BLaER1 treated with 17β-estradiol and CSF1 and Interleukin-3, amounts not matched to agents 10 nM and 100 nM (cell line): ENCODE measurements at regions not wholly inside any gene's neighbourhood (a gene's known extent, or its start where the extent isn't known, plus 50 kb on each side); places are given as distances from the start of the nearest gene placed in this dataset.
"Not testable (repeated sequence)": the region's sequence is repeated elsewhere in the genome, so short reads cannot be mapped to it uniquely, and the experiment has no call there.

ENCODE experiments used
- H3K27ac ChIP-seq, 11 experiments: shearing (Covaris generic); formaldehyde crosslinking; 2 replicates each; pipeline ENCODE4 v1.8.1; 2022
- H3K27me3 ChIP-seq, 11 experiments: shearing (Covaris generic); formaldehyde crosslinking; 2 replicates each; pipeline ENCODE4 v1.8.1; 2022
- H3K36me3 ChIP-seq, 11 experiments: shearing (Covaris generic); formaldehyde crosslinking; 2 replicates each; pipeline ENCODE4 v1.8.1; 2022
- H3K4me1 ChIP-seq, 10 experiments: shearing (Covaris generic); formaldehyde crosslinking; 2 replicates each; pipeline ENCODE4 v1.8.1; 2022
- H3K4me2 ChIP-seq, 11 experiments: shearing (Covaris generic); formaldehyde crosslinking; 2 replicates each; pipeline ENCODE4 v1.8.1; 2022
- H3K4me3 ChIP-seq, 10 experiments: shearing (Covaris generic); formaldehyde crosslinking; 2 replicates each; pipeline ENCODE4 v1.8.1; 2022
- H3K9ac ChIP-seq, 11 experiments: shearing (Covaris generic); formaldehyde crosslinking; 2 replicates each; pipeline ENCODE4 v1.8.1; 2022
- H3K9me3 ChIP-seq, 11 experiments: shearing (Covaris generic); formaldehyde crosslinking; replicated peaks in 1 of 11; 2 replicates each; pipeline ENCODE4 v1.8.1; 2022
- H4K20me1 ChIP-seq, 11 experiments: shearing (Covaris generic); formaldehyde crosslinking; 2 replicates each; pipeline ENCODE4 v1.8.1; 2022
- Cebpa-rat ChIP-seq, 11 experiments: shearing (Covaris generic); IDR thresholded peaks; 2 replicates each; pipeline ENCODE4 v1.8.1; 2022

DNA sequence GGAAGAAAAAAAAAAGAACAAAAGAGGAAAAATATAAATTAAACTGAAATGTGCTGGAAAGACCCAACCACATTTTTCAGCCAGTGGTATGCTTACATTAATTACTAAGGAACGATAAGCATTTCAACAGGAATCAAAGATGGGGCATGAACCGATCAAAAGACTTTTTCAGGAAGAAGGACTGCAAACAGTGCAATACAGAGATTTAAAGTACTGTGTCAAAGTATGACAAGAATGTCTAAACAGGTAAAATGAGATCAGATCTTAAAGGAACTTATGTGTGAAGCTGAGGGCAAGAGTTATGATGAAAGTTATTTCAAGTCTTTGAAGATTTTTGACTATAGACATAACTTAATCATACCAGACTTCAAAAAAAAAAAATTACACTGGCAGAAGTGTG is 1761.8 kb downstream of the SLITRK5 start:
- H3K27me3 ChIP-seq: no peaks in the 10 kb centered on the region
- H4K20me1 ChIP-seq: no peaks in the 10 kb centered on the region
- no peak overlapping the region for H3K4me3 ChIP-seq
- no peak overlapping the region for H3K4me2 ChIP-seq
- no peak overlapping the region for H3K27ac ChIP-seq
- no peaks in the 10 kb centered on the region for H3K4me1 ChIP-seq
- H3K9ac ChIP-seq: no peak overlapping the region
- H3K9me3 ChIP-seq: peaks cover 0 to 4% (median 0%) of the 10 kb centered on the region in 11 experiments; a peak in 1 of 22 replicates
- H3K36me3 ChIP-seq: no peaks in the 10 kb centered on the region
- no peak for TF ChIP-seq Cebpa-rat (IDR thresholded peaks at IDR 0.05)

DNA sequence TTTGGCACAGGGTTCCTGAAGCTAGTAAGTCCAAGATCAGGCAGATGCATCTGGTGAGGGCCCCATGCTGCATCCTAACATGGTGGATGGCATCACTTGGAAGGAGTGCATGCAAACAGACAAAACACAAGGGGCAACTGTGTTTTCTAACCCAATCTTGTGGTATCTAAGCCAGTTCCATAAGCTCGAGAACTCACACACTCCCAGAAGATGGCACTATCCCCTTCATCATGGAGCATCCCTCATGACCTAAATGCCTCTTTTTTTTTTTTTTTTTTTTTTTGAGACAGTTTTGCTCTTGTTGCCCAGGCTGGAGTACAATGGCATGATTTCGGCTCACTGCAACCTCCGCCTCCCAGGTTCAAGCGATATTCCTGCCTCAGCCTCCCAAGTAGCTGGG is 1763.5 kb downstream of the SLITRK5 start:
- not testable (repeated sequence) for H4K20me1 ChIP-seq, H3K27ac ChIP-seq, H3K4me2 ChIP-seq, H3K9me3 ChIP-seq, H3K36me3 ChIP-seq, H3K9ac ChIP-seq, H3K4me1 ChIP-seq, H3K27me3 ChIP-seq, H3K4me3 ChIP-seq

DNA sequence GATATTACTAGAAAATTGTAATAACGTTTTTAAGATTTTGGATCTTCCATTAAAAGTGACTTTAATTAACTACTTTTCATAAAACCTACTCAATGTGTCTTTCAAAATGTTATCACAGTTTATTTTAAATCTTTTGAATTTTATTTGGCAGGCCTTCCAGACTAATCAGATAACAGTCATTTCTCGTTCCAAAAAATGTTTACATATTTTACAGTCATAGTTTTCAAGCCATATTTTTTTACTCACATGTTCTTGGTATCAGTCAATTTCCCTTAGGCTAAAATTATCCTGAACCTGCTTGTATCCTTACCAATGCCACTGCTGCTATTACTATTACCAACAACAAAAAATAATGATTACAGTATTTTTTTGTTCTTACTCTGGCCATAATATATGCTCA is 1783.5 kb downstream of the SLITRK5 start:
- H3K27ac ChIP-seq: no peak overlapping the region
- no peaks in the 10 kb centered on the region for H4K20me1 ChIP-seq
- H3K9me3 ChIP-seq: no peaks in the 10 kb centered on the region
- no peaks in the 10 kb centered on the region for H3K36me3 ChIP-seq
- H3K4me3 ChIP-seq: no peak overlapping the region
- no peak overlapping the region for H3K9ac ChIP-seq
- no peak overlapping the region for H3K4me2 ChIP-seq
- no peak for TF ChIP-seq Cebpa-rat (IDR thresholded peaks at IDR 0.05)
- H3K4me1 ChIP-seq: no peaks in the 10 kb centered on the region
- no peaks in the 10 kb centered on the region for H3K27me3 ChIP-seq

DNA sequence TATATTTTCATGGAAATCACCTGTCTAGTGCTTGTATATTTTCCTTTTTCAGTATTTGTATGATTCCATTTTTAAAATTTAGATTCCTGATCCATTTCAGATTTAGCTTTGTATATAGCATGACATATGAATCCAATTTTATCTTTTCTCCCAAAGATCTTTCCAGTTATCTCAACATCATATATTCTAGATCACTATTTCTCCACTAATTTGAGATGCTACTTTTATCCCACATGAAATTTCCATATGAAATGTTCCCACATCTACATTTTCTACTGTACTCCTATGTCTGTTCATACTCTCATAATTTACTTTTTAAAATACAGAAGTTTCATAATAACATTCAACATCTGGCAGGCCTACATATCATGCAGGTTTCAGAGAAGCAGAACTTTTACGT is 1784.1 kb downstream of the SLITRK5 start:
- Histone ChIP-seq H3K4me2 (no peak overlapping the region), H4K20me1 (no peaks in the 10 kb centered on the region), H3K36me3 (no peaks in the 10 kb centered on the region), H3K27ac (no peak overlapping the region), H3K4me3 (no peak overlapping the region), H3K9ac (no peak overlapping the region), H3K4me1 (no peaks in the 10 kb centered on the region), H3K9me3 (no peaks in the 10 kb centered on the region), H3K27me3 (no peaks in the 10 kb centered on the region)
- no peak for TF ChIP-seq Cebpa-rat (IDR thresholded peaks at IDR 0.05)

DNA sequence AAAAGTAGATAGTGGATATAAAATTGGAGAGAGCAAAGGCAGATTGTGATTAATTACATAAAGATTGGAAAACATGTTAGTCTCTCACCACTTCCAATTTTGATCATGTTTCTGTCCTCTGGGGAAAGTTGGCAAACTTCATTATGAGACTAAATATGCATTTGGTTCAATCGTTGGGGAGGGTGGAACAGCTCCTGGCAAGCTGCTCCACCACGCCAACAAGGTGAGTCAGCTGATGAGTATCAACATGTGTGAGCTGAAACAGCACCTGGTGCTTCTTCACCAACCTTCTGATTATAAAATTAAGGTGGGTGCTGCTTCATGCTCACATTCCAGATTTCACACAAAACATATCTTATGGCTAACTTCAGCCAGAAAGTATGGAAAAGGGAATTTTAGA is 1784.6 kb downstream of the SLITRK5 start:
- no peak for TF ChIP-seq Cebpa-rat (IDR thresholded peaks at IDR 0.05)
- Histone ChIP-seq H3K4me1 (no peaks in the 10 kb centered on the region), H4K20me1 (no peaks in the 10 kb centered on the region), H3K4me2 (no peak overlapping the region), H3K4me3 (no peak overlapping the region), H3K9ac (no peak overlapping the region), H3K36me3 (no peaks in the 10 kb centered on the region), H3K27me3 (no peaks in the 10 kb centered on the region), H3K9me3 (no peaks in the 10 kb centered on the region), H3K27ac (no peak overlapping the region)

DNA sequence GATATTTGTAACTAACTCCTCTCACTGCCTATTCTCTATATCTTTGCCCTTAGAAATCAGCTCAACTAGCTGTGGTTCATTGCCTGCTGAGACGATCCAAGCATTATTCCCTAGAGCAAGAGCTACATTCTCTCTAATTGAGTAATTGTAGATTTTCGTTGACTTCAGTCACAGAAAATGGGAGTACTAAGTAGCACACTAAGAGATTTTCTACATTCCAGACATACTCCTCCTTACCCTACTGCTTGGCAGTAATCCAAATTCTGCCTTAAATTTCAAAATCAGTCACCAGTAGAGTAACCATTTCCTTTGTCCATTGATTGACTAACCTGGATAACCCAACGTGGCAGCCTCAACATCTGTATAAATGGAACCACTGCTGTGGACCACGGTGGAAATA is 1786.8 kb downstream of the SLITRK5 start:
- H3K36me3 ChIP-seq: no peaks in the 10 kb centered on the region
- no peaks in the 10 kb centered on the region for H3K4me1 ChIP-seq
- H3K4me2 ChIP-seq: no peak overlapping the region
- no peaks in the 10 kb centered on the region for H3K9me3 ChIP-seq
- H4K20me1 ChIP-seq: no peaks in the 10 kb centered on the region
- no peak overlapping the region for H3K9ac ChIP-seq
- TF ChIP-seq Cebpa-rat (IDR thresholded peaks at IDR 0.05): no peak
- H3K4me3 ChIP-seq: no peak overlapping the region
- no peak overlapping the region for H3K27ac ChIP-seq
- no peaks in the 10 kb centered on the region for H3K27me3 ChIP-seq

DNA sequence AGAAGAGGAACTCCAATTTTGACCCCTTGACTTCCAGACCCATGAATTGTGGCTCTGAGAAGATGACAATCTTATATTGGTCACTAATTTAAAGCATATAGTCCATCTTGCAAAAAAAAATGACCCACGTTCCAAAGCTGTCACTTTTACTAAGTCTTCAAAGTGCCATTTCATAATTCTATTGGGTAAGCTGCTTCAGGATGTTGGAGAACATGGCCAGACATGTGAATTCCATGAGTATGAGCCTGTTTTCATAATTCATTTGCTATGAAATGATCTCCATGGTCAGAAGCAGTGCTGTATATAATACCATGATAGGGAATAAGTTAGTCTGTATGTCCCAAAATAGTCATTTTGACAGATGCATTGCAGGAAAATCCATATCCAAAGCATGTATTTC is 1787.3 kb downstream of the SLITRK5 start:
- Histone ChIP-seq H3K4me3 (no peak overlapping the region), H3K4me1 (no peaks in the 10 kb centered on the region), H3K9ac (no peak overlapping the region), H3K27ac (no peak overlapping the region), H3K9me3 (no peaks in the 10 kb centered on the region), H3K27me3 (no peaks in the 10 kb centered on the region), H3K4me2 (no peak overlapping the region), H4K20me1 (no peaks in the 10 kb centered on the region), H3K36me3 (no peaks in the 10 kb centered on the region)
- no peak for TF ChIP-seq Cebpa-rat (IDR thresholded peaks at IDR 0.05)

DNA sequence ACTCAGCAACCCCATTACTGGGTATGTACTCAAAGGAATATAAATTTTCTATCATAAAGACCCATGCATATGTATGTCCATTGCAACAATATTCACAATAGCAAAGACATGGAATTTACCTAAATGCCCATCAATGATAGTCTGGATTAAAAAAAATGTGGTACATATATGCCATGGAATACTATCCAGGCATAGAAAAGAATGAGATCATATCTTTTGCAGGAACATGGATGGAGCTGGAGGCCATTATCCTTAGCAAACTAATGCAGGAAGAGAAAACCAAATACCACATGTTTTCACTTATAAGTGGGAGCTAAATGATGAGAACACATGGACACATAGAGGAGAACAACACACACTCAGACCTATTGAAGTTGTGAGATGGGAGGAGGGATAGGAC is 1789.7 kb downstream of the SLITRK5 start:
- not testable (repeated sequence) for H3K4me2 ChIP-seq, H3K9ac ChIP-seq, H3K4me3 ChIP-seq, H3K27ac ChIP-seq, H4K20me1 ChIP-seq, H3K9me3 ChIP-seq, H3K27me3 ChIP-seq, H3K36me3 ChIP-seq, H3K4me1 ChIP-seq

DNA sequence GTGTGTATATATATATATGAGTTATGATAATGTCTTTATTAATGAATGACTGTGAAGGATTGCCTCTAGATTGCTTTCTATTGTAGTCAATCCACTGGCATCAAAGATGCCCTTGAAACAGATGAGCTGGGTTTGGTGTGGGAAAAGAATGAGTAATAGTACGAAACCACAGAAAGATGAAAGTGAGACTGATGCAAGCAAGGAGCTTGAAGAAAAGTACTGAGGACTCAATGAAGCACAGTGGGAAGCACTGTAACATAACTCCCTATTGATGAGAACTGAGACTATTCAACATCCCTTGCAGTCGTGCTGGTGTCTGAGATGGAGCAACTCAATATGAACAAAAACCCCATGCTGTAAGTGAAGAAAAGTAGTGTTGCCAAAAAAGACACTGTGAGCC is 1794.2 kb downstream of the SLITRK5 start:
- Histone ChIP-seq H3K4me1 (no peaks in the 10 kb centered on the region), H3K36me3 (no peaks in the 10 kb centered on the region), H3K9me3 (no peaks in the 10 kb centered on the region), H3K27me3 (no peaks in the 10 kb centered on the region), H3K27ac (no peak overlapping the region), H3K4me2 (no peak overlapping the region), H3K9ac (no peak overlapping the region), H3K4me3 (no peak overlapping the region), H4K20me1 (no peaks in the 10 kb centered on the region)
- no peak for TF ChIP-seq Cebpa-rat (IDR thresholded peaks at IDR 0.05)

DNA sequence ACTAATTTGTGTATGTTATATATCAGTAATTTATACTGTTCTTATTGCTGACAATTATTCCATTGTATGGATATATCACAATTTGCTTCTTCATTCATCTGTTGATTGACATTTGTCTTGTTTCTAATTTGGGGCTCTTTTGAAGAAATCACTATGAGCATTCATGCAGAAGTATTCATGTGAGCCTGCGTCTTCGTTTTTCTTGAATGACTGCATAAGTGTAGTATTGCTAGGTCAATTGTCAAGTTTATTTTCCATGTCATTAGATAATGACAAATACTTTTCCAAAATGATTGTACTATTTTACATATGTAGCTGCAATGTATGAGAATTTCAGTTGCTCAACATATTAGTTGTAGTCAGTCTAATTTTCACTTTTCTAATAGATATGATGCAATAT is 1796.9 kb downstream of the SLITRK5 start:
- H3K27me3 ChIP-seq: no peaks in the 10 kb centered on the region
- H3K9ac ChIP-seq: no peak overlapping the region
- H3K27ac ChIP-seq: no peak overlapping the region
- no peaks in the 10 kb centered on the region for H4K20me1 ChIP-seq
- no peaks in the 10 kb centered on the region for H3K36me3 ChIP-seq
- no peak overlapping the region for H3K4me3 ChIP-seq
- no peak overlapping the region for H3K4me2 ChIP-seq
- no peaks in the 10 kb centered on the region for H3K4me1 ChIP-seq
- H3K9me3 ChIP-seq: no peaks in the 10 kb centered on the region
- TF ChIP-seq Cebpa-rat (IDR thresholded peaks at IDR 0.05): no peak

DNA sequence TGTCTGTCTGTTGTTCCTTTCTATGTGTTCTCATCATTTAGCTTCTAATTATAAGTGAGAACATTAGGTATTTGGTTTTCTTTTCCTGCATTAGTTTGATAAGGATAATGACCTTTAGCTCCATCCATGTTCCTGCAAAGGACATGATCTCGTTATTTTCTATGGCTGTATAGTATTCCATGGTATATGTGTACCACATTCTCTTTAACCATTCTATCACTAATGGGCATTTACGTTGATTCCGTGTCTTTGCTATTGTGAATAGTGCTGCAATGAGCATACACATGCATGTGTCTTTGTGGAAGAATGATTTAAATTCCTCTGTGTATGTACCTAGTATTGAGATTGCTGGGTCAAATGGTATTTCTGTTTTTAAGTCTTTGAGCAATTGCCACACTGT is 1799.7 kb downstream of the SLITRK5 start:
- H3K9ac ChIP-seq: no peak overlapping the region
- H3K36me3 ChIP-seq: no peaks in the 10 kb centered on the region
- H3K27ac ChIP-seq: no peak overlapping the region
- peaks cover 7 to 25% (median 16%) of the 10 kb centered on the region in 11 experiments; a peak in 16 of 22 replicates for H3K9me3 ChIP-seq
- H3K4me1 ChIP-seq: no peaks in the 10 kb centered on the region
- no peaks in the 10 kb centered on the region for H3K27me3 ChIP-seq
- no peak for TF ChIP-seq Cebpa-rat (IDR thresholded peaks at IDR 0.05)
- H3K4me3 ChIP-seq: no peak overlapping the region
- no peak overlapping the region for H3K4me2 ChIP-seq
- no peaks in the 10 kb centered on the region for H4K20me1 ChIP-seq
